GM18858 (cell line): ENCODE measurements at regions not wholly inside any gene's neighbourhood (a gene's known extent, or its start where the extent isn't known, plus 50 kb on each side); places are given as distances from the start of the nearest gene placed in this dataset.

Source experiments
- ATAC-seq: cut with Tn5 transposase; IDR thresholded peaks from one replicate; pipeline ENCODE4 v1.9.1; 2021; ENCODE audit not compliant: unreplicated experiment

GRCh38 chr12:77160931-77161330, 95.6 kb upstream of the E2F7 start:
- ATAC-seq = no peak

GRCh38 chr12:77153706-77154105, 88.3 kb upstream of the E2F7 start:
- no peak for ATAC-seq

GRCh38 chr12:77152623-77153193, 87.3 kb upstream of the E2F7 start:
- no peak for ATAC-seq

- ATAC-seq = no peak
Measured at GRCh38 chr12:77151030-77151429, 85.7 kb upstream of the E2F7 start.

GRCh38 chr12:77133566-77133965, 68.2 kb upstream of the E2F7 start:
- ATAC-seq = no peak

- ATAC-seq = no peak
Measured at GRCh38 chr12:77131977-77132490, 66.7 kb upstream of the E2F7 start.

- no peak for ATAC-seq
Measured at GRCh38 chr12:77130193-77130592, 64.8 kb upstream of the E2F7 start.

GRCh38 chr12:77124767-77125166, 59.4 kb upstream of the E2F7 start:
- peak; percentile 77 for ATAC-seq

- ATAC-seq = no peak
Measured at GRCh38 chr12:77122661-77123060, 57.3 kb upstream of the E2F7 start.

GRCh38 chr12:77122236-77122635, 56.9 kb upstream of the E2F7 start:
- no peak for ATAC-seq

- ATAC-seq = no peak
Measured at GRCh38 chr12:77120156-77121085, 55.1 kb upstream of the E2F7 start.

- ATAC-seq = no peak
Measured at GRCh38 chr12:77118696-77119095, 53.3 kb upstream of the E2F7 start.

- no peak for ATAC-seq
Measured at GRCh38 chr12:77116277-77116676, 50.9 kb upstream of the E2F7 start.

GRCh38 chr12:77115471-77115870, 50.1 kb upstream of the E2F7 start:
- ATAC-seq = no peak
